OCI-LY1 (cell line): ENCODE measurements at regions not wholly inside any gene's neighbourhood (a gene's known extent, or its start where the extent isn't known, plus 50 kb on each side); places are given as distances from the start of the nearest gene placed in this dataset.

ENCODE experiments used
- H2AFZ ChIP-seq: fragments of 200-600 bp; sonication (generic), shearing (Covaris generic); 2 replicates; pipeline ENCODE4 v1.6.0; 2014; ENCODE audit warnings: antibody characterized with exemption, mild to moderate bottlenecking, low read length
- H3F3A ChIP-seq: fragments of 200-600 bp; sonication (generic), shearing (Covaris generic); 2 replicates; pipeline ENCODE4 v1.6.0; 2014; ENCODE audit warnings: mild to moderate bottlenecking, antibody characterized with exemption, low read length, moderate library complexity; ENCODE audit not compliant: insufficient read depth
- H3K27ac ChIP-seq: fragments of 200-600 bp; sonication (generic); 2 replicates; pipeline ENCODE4 v1.5.1; 2014; ENCODE audit warnings: low read length, mixed run types, mild to moderate bottlenecking, low read depth; ENCODE audit not compliant: poor library complexity, severe bottlenecking
- H3K27me3 ChIP-seq: fragments of 200-600 bp; sonication (generic); 2 replicates; pipeline ENCODE4 v1.6.0; 2014; ENCODE audit warnings: antibody characterized with exemption, mild to moderate bottlenecking, low read length, moderate library complexity; ENCODE audit not compliant: insufficient read depth
- H3K36me3 ChIP-seq: fragments of 200-600 bp; sonication (generic); 2 replicates; pipeline ENCODE4 v1.6.1; 2014; ENCODE audit warnings: mild to moderate bottlenecking, antibody characterized with exemption, low read length, moderate library complexity, mixed read lengths; ENCODE audit not compliant: insufficient read depth
- H3K4me1 ChIP-seq: fragments of 200-600 bp; sonication (generic); 2 replicates; pipeline ENCODE4 v1.5.1; 2014; ENCODE audit warnings: mild to moderate bottlenecking, low read length, moderate library complexity; ENCODE audit not compliant: insufficient read depth, severe bottlenecking
- H3K4me2 ChIP-seq: fragments of 200-600 bp; sonication (generic), shearing (Covaris generic); 2 replicates; pipeline ENCODE4 v1.6.1; 2014; ENCODE audit warnings: low read length
- H3K4me3 ChIP-seq: fragments of 200-600 bp; sonication (generic); 2 replicates; pipeline ENCODE4 v1.5.1; 2014; ENCODE audit warnings: low read length, low read depth, mild to moderate bottlenecking, mixed read lengths; ENCODE audit not compliant: poor library complexity, severe bottlenecking
- H3K79me2 ChIP-seq: fragments of 200-600 bp; shearing (Covaris generic); 2 replicates; pipeline ENCODE4 v1.6.1; 2016; ENCODE audit warnings: mixed run types, low read length, mixed read lengths; ENCODE audit not compliant: insufficient read depth
- H3K9ac ChIP-seq: fragments of 200-600 bp; sonication (generic), shearing (Covaris generic); 2 replicates; pipeline ENCODE4 v1.6.1; 2014; ENCODE audit warnings: mild to moderate bottlenecking, low read length, mixed read lengths
- H3K9me2 ChIP-seq: fragments of 200-600 bp; sonication (generic), shearing (Covaris generic); 2 replicates; pipeline ENCODE4 v1.6.1; 2014; ENCODE audit warnings: low read depth, mild to moderate bottlenecking, low read length, mixed read lengths
- H3K9me3 ChIP-seq: fragments of 200-600 bp; shearing (Covaris generic); 2 replicates; pipeline ENCODE4 v1.6.1; 2014; ENCODE audit warnings: low read length, mixed read lengths
- H4K20me1 ChIP-seq: fragments of 200-600 bp; sonication (generic), shearing (Covaris generic); 2 replicates; pipeline ENCODE4 v1.6.0; 2016; ENCODE audit warnings: mild to moderate bottlenecking, low read length; ENCODE audit not compliant: insufficient read depth
- EZH2 ChIP-seq: fragments of 200-600 bp; sonication (generic), shearing (Covaris generic); IDR thresholded peaks from 2 replicates; pipeline ENCODE4 v1.8.0; 2017; ENCODE audit warnings: borderline replicate concordance, mixed run types, mild to moderate bottlenecking, antibody characterized with exemption, low read length, moderate library complexity, mixed read lengths
- TF ChIP-seq, protein P1 (sequence below): fragments of 200-600 bp; sonication (generic), shearing (Covaris generic); IDR thresholded peaks from 2 replicates; pipeline ENCODE4 v1.5.1; 2017; ENCODE audit warnings: mild to moderate bottlenecking, antibody characterized with exemption, low read length, moderate library complexity, mixed read lengths

DNA sequence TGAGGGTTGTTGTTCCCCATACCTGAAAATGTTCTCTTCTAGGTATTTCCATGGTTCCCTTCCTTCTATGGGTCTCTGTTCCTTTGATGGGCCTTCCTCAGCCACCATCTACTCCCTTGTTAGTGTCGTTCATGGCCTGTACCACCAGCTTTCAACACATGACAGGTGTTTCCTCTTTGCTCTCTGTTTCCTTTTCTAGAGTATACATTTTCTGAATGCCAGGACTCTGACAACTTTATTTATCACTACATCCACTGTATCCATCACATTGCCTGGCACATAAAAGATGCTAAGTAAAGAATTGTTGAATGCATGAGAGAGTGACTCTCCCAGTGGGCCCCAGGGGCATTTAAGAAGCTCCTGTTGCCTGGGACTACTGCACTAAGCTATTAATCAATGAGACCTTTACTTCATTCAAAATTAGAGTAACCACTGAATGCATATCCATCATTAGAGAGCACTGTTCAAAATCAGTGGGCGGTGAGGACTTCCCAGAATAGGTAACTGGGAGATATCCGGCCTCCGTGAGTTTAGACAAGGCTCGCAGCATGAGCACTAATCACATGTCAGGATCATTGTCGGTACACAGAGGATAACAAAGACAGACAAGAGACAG is 255.0 kb downstream of the CBLN1 start:
- H3K9ac ChIP-seq: no peak overlapping the region

DNA sequence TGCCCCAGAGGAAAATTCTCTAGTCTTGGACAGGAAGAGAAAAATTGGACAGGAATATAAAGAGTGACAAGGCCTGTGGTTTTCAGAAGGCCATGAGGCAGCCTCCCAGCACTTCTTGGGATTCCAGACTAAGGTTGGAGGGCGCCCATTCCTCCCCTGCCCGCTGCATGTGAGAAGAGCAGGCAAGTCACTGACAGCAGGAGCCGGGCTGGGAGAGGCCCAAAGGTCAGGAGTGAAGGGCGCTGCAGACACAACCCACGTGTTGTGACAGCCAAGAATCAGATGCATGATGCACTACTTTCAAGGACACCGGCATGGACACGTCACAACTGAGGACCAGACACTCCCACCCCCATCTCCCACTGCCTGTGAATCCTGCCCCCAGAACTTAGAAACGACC is 256.7 kb downstream of the CBLN1 start:
- no peaks in the 10 kb centered on the region for H3K9me3 ChIP-seq
- no peak overlapping the region for H3K27ac ChIP-seq
- no peak overlapping the region for H2AFZ ChIP-seq
- H3K9ac ChIP-seq: no peak overlapping the region
- H3K27me3 ChIP-seq: no peaks in the 10 kb centered on the region
- no peak overlapping the region for H3K4me2 ChIP-seq
- no peaks in the 10 kb centered on the region for H4K20me1 ChIP-seq
- H3K4me3 ChIP-seq: no peak overlapping the region
- no peaks in the 10 kb centered on the region for H3K79me2 ChIP-seq
- TF ChIP-seq, protein P1, sequence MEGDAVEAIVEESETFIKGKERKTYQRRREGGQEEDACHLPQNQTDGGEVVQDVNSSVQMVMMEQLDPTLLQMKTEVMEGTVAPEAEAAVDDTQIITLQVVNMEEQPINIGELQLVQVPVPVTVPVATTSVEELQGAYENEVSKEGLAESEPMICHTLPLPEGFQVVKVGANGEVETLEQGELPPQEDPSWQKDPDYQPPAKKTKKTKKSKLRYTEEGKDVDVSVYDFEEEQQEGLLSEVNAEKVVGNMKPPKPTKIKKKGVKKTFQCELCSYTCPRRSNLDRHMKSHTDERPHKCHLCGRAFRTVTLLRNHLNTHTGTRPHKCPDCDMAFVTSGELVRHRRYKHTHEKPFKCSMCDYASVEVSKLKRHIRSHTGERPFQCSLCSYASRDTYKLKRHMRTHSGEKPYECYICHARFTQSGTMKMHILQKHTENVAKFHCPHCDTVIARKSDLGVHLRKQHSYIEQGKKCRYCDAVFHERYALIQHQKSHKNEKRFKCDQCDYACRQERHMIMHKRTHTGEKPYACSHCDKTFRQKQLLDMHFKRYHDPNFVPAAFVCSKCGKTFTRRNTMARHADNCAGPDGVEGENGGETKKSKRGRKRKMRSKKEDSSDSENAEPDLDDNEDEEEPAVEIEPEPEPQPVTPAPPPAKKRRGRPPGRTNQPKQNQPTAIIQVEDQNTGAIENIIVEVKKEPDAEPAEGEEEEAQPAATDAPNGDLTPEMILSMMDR: no peak
- TF ChIP-seq EZH2: no peak
- no peaks in the 10 kb centered on the region for H3K36me3 ChIP-seq
- H3K9me2 ChIP-seq: no peaks in the 10 kb centered on the region
- no peaks in the 10 kb centered on the region for H3K4me1 ChIP-seq
- H3F3A ChIP-seq: no peaks in the 10 kb centered on the region

More for the DNA sequence above, 255.0 kb downstream of the CBLN1 start:
- Histone ChIP-seq H3K9me2 (no peaks in the 10 kb centered on the region), H3K4me1 (no peaks in the 10 kb centered on the region), H3K9me3 (no peaks in the 10 kb centered on the region), H3K4me2 (no peak overlapping the region), H2AFZ (no peak overlapping the region), H3K79me2 (no peaks in the 10 kb centered on the region), H3K27ac (no peak overlapping the region), H3K27me3 (no peaks in the 10 kb centered on the region), H3F3A (no peaks in the 10 kb centered on the region), H3K36me3 (no peaks in the 10 kb centered on the region), H4K20me1 (no peaks in the 10 kb centered on the region), H3K4me3 (no peak overlapping the region)
- TF ChIP-seq, protein P1: no peak
- TF ChIP-seq EZH2: no peak

DNA sequence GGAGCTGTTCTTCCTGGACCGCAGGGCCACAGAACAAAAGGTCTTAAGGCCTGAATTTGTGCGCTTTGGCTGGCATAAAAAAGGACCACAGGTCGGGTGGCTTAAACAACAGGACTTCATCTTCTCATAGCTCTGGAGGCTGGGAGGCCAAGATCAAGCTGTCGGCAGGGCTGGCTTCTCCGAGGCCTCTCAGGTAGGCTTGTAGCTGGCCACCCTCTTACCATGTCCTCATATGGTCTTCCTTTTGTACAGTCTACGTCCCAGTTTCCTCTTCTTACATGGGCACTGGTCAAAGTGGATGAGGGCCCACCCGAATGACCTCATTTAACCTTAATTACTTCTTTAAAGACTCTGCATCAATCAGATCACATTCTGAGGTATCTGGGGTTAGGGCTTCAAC is 257.6 kb downstream of the CBLN1 start:
- no peak overlapping the region for H2AFZ ChIP-seq
- no peaks in the 10 kb centered on the region for H3K79me2 ChIP-seq
- TF ChIP-seq EZH2: no peak
- TF ChIP-seq, protein P1: no peak
- no peaks in the 10 kb centered on the region for H3K27me3 ChIP-seq
- H3K9ac ChIP-seq: no peak overlapping the region
- H4K20me1 ChIP-seq: no peaks in the 10 kb centered on the region
- H3K27ac ChIP-seq: no peak overlapping the region
- no peaks in the 10 kb centered on the region for H3F3A ChIP-seq
- no peaks in the 10 kb centered on the region for H3K36me3 ChIP-seq
- H3K9me3 ChIP-seq: no peaks in the 10 kb centered on the region
- H3K4me3 ChIP-seq: no peak overlapping the region
- H3K4me1 ChIP-seq: no peaks in the 10 kb centered on the region
- H3K4me2 ChIP-seq: no peak overlapping the region
- H3K9me2 ChIP-seq: no peaks in the 10 kb centered on the region
